ENCODE measurements at regions not wholly inside any gene's neighbourhood (a gene's known extent, or its start where the extent isn't known, plus 50 kb on each side); places are given as distances from the start of the nearest gene placed in this dataset.
"Not testable (repeated sequence)": the region's sequence is repeated elsewhere in the genome, so short reads cannot be mapped to it uniquely, and the experiment has no call there.

DNA sequence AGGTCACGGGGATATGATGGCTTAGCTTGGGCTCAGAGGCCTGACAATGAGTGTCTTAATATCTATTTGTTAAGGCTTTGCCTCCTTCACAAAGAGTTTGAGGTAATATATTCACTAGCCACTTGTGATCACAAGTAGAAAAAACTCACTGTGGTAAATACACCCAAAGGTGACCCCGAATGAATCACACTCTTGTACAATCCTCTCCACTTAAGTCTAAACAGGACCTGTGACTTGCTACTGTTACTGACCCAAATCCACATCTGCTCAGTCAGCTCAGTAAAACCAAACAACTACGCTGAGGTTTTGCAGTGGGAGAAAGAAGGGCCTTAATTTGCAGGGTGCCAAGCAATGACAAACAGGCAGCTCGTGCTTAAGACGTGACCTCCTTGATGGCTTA is 223.8 kb upstream of the MAGEC2 start:
- H3K4me3 ChIP-seq = no peak overlapping the region
- no peaks in the 10 kb centered on the region for H3K4me1 ChIP-seq
- no peak overlapping the region for H3K27ac ChIP-seq
- 36% methylated on average over 5 of the region's 5 CpGs for WGBS (ENCODE audit: missing lambda C conversion rate)
- no peak overlapping the region for H3K4me2 ChIP-seq
- no peak for FAIRE-seq
- CTCF ChIA-PET = no interaction called here
- TF ChIP-seq, protein P1, sequence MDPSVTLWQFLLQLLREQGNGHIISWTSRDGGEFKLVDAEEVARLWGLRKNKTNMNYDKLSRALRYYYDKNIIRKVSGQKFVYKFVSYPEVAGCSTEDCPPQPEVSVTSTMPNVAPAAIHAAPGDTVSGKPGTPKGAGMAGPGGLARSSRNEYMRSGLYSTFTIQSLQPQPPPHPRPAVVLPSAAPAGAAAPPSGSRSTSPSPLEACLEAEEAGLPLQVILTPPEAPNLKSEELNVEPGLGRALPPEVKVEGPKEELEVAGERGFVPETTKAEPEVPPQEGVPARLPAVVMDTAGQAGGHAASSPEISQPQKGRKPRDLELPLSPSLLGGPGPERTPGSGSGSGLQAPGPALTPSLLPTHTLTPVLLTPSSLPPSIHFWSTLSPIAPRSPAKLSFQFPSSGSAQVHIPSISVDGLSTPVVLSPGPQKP (IDR thresholded peaks at IDR 0.05; ENCODE audit: low read depth, low read length) = no peak
- TF ChIP-seq CBX2 (IDR thresholded peaks at IDR 0.05; ENCODE audit: borderline replicate concordance, low read depth) = no peak
- no peak for TF ChIP-seq CHD2 (IDR thresholded peaks at IDR 0.05; ENCODE audit: low read length, partially characterized antibody)
- no peak for TF ChIP-seq KDM1A (IDR thresholded peaks at IDR 0.05; ENCODE audit: low read depth)
- TF ChIP-seq CHD4 (IDR thresholded peaks at IDR 0.05; ENCODE audit: borderline replicate concordance) = no peak
- no peak for TF ChIP-seq PHF8 (IDR thresholded peaks at IDR 0.05; ENCODE audit: borderline replicate concordance, low read depth)
- DNase-seq (ENCODE audit: low read depth in 1 of 2, low spot score in 1 of 2) = no peak
- no peaks in the 10 kb centered on the region for H3K9me3 ChIP-seq
- POLR2A ChIA-PET = no interaction called here
- no peak for ATAC-seq

DNA sequence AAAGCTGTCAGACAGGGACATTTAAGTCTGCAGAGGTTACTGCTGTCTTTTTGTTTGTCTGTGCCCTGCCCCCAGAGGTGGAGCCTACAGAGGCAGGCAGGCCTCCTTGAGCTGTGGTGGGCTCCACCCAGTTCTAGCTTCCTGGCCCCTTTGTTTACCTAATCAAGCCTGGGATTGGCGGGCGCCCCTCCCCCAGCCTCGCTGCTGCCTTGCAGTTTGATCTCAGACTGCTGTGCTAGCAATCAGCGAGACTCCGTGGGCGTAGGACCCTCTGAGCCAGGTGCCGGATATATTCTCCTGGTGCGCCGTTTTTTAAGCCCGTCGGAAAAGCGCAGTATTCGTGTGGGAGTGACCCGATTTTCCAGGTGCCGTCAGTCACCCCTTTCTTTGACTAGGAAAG is 185.9 kb upstream of the MAGEC2 start:
- POLR2A ChIA-PET; H3K27ac ChIP-seq; H3K4me1 ChIP-seq; CTCF ChIA-PET; ATAC-seq; FAIRE-seq; H3K9me3 ChIP-seq; H3K4me3 ChIP-seq; DNase-seq (ENCODE audit: low read depth in 1 of 2, low spot score in 1 of 2); H3K4me2 ChIP-seq: not testable (repeated sequence)
- 66% methylated on average over 7 of the region's 15 CpGs for WGBS (ENCODE audit: missing lambda C conversion rate)

DNA sequence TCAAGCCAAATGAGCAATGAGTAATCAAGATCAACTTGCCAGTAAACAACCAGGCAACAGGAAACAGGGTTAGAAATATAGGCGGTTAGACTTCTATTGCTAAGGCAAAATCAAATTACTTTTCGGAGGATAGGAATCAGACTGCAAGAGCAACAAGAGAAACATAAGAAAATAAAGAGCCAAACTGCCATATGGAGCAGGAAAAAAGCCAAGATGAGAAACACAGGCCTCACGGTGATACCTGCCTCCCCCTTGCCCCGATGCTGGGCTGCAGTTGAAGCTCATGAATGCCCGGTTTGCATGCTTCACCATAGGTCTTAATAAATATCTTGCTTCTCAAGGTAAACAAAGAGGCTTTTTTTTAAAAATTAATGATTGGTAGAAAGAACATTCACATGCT is 158.4 kb upstream of the MAGEC2 start:
- Histone ChIP-seq H3K4me1 (no peaks in the 10 kb centered on the region), H3K9me3 (no peaks in the 10 kb centered on the region), H3K27ac (no peak overlapping the region), H3K4me2 (no peak overlapping the region), H3K4me3 (no peak overlapping the region)
- TF ChIP-seq JUN (IDR thresholded peaks at IDR 0.05) = no peak
- no peak for TF ChIP-seq HDAC2 (IDR thresholded peaks at IDR 0.05)
- TF ChIP-seq, protein P2, sequence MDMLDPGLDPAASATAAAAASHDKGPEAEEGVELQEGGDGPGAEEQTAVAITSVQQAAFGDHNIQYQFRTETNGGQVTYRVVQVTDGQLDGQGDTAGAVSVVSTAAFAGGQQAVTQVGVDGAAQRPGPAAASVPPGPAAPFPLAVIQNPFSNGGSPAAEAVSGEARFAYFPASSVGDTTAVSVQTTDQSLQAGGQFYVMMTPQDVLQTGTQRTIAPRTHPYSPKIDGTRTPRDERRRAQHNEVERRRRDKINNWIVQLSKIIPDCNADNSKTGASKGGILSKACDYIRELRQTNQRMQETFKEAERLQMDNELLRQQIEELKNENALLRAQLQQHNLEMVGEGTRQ (IDR thresholded peaks at IDR 0.05) = no peak
- no peak for TF ChIP-seq MYC (IDR thresholded peaks at IDR 0.05; ENCODE audit: borderline replicate concordance, low read length)
- TF ChIP-seq HOXA7 (CRISPR knock-in tag; IDR thresholded peaks at IDR 0.05) = no peak
- TF ChIP-seq CBX2 (IDR thresholded peaks at IDR 0.05; ENCODE audit: borderline replicate concordance, low read depth) = no peak
- TF ChIP-seq, protein P1 (IDR thresholded peaks at IDR 0.05; ENCODE audit: low read depth, low read length) = no peak
- TF ChIP-seq, protein P3, sequence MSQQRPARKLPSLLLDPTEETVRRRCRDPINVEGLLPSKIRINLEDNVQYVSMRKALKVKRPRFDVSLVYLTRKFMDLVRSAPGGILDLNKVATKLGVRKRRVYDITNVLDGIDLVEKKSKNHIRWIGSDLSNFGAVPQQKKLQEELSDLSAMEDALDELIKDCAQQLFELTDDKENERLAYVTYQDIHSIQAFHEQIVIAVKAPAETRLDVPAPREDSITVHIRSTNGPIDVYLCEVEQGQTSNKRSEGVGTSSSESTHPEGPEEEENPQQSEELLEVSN (IDR thresholded peaks at IDR 0.05; ENCODE audit: borderline replicate concordance, low read depth) = no peak
- TF ChIP-seq NPAS2 (CRISPR knock-in tag; IDR thresholded peaks at IDR 0.05; ENCODE audit: borderline replicate concordance) = no peak
- TF ChIP-seq, protein P4, sequence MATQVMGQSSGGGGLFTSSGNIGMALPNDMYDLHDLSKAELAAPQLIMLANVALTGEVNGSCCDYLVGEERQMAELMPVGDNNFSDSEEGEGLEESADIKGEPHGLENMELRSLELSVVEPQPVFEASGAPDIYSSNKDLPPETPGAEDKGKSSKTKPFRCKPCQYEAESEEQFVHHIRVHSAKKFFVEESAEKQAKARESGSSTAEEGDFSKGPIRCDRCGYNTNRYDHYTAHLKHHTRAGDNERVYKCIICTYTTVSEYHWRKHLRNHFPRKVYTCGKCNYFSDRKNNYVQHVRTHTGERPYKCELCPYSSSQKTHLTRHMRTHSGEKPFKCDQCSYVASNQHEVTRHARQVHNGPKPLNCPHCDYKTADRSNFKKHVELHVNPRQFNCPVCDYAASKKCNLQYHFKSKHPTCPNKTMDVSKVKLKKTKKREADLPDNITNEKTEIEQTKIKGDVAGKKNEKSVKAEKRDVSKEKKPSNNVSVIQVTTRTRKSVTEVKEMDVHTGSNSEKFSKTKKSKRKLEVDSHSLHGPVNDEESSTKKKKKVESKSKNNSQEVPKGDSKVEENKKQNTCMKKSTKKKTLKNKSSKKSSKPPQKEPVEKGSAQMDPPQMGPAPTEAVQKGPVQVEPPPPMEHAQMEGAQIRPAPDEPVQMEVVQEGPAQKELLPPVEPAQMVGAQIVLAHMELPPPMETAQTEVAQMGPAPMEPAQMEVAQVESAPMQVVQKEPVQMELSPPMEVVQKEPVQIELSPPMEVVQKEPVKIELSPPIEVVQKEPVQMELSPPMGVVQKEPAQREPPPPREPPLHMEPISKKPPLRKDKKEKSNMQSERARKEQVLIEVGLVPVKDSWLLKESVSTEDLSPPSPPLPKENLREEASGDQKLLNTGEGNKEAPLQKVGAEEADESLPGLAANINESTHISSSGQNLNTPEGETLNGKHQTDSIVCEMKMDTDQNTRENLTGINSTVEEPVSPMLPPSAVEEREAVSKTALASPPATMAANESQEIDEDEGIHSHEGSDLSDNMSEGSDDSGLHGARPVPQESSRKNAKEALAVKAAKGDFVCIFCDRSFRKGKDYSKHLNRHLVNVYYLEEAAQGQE (IDR thresholded peaks at IDR 0.05) = no peak
- TF ChIP-seq FOXS1 (CRISPR knock-in tag; IDR thresholded peaks at IDR 0.05) = no peak
- ATAC-seq (no peak), FAIRE-seq (no peak), DNase-seq (ENCODE audit: low read depth in 1 of 2, low spot score in 1 of 2) (no peak)
- CTCF ChIA-PET = interaction anchor here (0.7 kb wide), 1 partner anchor 471 kb away, joined by 3 read pairs; no protein-coding TSS in a partner anchor
- 29% methylated on average over 5 of the region's 5 CpGs for WGBS (ENCODE audit: missing lambda C conversion rate)
- POLR2A ChIA-PET = no interaction called here

Data from A549 (cell line).